ENCODE measurements at regions not wholly inside any gene's neighbourhood (a gene's known extent, or its start where the extent isn't known, plus 50 kb on each side); places are given as distances from the start of the nearest gene placed in this dataset.

DNA sequence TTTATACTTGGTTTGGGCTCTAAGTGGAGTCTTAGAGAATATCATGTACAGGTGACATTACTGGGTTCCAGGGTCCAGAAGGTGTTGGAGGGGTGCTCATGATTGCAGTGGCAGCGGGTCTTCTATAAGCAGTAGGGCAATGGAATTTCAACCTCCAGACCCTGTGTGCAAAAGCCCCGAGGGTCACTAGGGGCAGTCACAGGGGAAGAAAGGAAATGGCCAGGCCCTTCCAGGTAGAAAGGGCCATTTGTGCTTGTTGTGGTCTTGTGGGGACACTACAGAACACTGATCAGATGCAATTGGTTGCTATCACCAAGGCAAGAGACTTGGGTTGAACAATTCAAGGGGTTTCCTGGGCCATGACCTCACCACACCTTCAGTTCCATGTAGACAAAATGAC lies 283.4 kb downstream of the GADD45G start:
- no peak for DNase-seq

DNA sequence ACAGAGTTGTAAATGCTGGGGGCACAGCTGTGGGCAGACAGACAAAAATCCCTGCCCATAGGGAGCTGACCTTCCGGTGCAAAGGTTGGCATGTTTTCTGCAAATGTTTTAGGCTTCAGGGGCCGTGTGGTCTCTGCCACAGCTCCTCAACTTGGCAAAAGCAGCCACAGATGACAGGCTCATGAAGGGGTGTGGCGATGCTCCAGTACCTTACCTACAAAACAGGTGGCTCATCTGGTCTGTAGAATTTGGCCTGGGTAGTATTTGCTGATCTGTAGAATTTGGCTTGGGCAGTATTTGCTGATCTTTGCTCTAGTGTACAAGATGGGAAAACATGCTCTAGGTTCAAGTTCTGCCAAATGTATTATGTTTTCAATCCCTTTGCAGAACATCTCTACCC lies 283.9 kb downstream of the GADD45G start:
- DNase-seq: no peak

DNA sequence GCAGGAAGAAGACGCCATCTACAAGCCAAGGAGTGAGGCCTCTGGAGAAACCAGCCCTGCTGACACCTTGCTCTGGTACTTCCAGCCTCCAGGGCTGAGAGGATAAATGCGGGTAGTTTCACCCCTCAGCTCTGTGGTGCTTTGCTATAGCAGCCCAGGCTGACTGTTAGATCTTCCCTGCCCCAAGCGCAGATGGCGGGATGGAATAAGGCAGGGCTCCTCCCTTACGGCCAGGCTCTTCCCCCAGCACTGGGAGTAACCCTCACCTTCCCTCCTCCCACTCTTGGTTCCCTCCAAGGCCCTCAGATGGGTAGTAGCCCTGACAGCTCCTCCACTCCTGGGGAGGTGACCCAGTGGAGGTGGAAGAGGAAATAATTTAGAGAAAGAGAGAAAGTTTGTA lies 285.1 kb downstream of the GADD45G start:
- no peak for DNase-seq

DNA sequence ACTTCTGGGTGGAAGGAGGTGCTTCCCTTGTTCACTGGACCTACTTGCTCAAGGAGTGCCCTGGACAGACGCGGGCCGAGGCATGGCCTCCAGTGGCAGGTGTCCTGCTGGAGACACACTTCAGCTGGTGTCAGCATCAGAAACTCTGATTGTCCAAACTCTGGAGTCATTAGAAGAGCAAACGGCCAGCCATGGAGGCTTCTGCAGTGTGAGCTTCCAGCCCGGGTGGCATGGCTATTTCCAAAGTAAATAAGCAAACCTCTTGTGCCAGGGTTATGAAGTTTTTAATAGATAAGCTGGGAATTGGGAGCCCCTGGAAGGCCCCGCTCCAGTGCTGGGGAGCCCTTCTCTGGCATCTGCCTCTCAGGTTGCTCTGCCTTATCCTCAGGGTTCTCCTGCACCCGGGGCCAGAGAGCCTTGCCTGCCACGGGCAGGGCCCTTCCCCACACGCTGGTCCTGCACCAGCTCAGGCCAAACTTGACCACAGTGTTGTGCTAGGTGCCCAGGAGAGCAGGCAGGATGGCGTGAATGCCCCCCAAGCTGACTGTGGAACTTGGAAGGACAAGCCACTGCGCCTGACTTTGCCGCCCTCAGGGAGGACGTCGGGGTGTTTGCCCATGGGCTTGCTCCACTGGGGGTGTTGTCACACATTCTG lies 285.6 kb downstream of the GADD45G start:
- no peak for DNase-seq

DNA sequence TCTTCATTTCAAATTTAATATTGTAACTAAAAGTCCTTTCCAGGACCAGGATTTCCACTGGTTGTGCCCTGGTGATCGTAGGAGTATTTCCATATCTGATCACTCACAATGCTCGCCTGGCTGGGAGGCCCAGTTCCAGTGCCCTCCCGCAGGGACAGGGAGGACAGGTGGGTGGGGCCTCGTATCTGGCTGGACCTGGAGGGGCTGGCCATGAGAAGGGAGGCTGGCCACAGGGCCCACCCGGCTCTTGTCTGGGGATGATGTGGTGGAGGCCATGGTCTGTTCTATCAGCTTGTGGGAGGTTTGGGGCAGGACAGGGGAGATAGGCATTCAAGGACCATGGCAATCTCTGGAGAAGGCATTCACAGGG lies 286.4 kb downstream of the GADD45G start:
- DNase-seq: no peak

DNA sequence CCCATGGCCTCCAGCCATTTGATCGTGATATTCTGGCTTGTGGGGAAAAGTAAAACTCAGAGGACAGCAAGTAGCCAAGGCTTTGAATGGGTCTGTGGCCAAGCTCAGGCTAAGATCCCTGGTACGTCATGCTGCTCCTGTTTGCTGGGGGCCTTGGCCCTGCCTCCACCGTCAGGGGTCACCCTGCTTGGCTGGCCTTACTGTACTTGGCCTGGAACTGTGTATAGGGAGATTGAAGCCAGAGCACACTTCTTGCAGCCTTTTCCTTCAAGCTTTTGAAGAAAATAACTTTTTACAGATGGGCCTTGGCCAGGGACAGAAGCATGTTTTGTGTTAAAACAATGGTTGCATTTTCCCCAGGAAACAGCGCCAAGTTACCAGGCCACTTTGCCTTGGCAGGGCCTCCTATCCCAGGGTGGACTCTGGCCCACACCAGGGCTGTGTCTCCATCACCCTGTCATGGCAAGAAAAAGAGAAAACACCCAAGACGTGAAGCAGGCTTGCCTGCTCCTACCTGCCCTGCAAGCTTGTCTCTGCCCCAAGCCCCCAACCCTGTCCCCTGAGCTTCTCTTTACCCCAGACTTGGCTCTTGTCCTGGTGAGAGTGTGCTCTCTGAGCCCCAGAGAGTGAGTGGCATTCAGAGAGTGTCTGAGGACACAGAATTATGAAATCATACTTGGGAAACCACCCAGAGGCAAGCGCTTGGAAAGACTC lies 286.9 kb downstream of the GADD45G start:
- DNase-seq: no peak

DNA sequence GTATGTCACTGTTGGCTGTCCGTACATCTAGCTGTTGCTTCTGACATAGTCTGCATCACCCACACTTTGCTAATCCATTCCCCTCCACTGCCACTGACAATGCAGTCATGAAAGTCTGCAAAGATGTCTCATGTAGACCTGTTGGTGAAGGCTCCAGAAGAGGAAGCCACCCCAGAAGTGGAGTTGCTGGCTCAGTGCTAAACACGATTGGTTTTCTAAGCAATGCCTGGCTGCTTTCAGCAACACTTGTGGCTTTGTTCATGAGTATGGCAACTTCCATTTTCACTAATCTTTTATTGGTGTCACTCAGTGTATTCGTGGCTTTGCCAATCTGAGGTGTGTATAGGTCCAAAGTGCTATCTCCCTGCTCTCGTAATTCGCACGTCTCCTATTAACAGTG lies 288.1 kb downstream of the GADD45G start:
- no peak for DNase-seq

DNA sequence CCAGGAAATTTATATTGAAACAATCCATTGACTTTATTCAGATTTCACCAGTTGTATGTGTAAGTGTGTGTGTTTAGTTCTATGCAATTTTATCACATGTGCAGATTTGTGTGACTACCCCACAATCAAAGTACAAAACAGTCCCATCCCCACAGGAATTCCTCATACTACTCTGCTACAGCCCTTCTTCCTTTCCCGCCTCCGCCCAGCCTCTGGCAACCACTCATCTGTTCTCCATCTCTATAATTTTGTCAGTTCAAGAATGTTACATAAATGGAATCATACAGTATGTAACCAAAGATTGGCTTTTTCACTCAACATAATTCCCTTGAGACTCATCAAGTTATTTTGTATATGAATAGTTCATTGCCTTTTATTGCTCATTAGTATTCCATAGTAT lies 289.1 kb downstream of the GADD45G start:
- no peak for DNase-seq

DNA sequence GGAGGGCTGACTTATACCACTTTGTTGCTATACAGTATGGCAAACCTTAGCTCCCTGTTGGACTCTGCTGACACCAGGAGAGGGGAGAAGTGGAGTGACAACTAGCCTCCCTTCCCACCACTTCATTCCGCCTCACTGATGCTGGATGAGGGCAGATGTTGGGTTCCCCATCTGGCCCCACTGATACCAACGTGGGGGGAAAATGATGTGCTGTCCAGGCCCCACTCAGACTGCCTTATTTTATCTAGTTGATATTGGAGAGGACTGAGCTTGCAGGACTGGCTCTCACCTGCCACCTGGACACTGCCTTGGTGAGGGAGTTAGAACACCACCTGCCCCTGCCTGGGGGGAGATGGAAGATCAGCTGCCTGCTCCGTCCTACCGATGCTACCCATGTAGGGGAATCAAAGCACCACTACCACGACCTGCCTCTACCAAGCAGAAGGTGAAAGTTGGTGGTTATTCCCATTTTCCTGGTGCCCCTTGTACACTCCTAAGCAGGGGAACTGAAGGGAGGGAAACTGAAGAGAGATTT lies 292.1 kb downstream of the GADD45G start:
- DNase-seq: no peak

DNA sequence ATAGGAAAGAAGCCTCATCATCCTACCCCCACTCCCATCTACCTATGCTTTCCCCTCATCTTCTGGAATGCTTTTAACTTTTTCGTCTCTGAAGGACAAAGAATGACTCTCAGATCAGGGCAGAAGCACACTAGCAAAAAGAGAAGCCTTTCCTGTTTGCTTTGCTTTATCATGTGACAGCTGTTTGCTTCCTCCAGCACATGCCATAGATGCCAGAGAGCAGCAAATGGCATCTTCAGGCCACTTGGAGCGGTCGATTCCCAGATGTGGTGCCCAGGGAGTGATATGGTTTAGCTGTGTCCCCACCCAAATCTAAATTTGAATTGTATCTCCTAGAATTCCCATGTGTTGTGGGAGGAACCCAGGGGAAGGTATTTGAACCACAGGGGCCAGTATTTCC lies 294.8 kb downstream of the GADD45G start:
- no peak for DNase-seq

DNA sequence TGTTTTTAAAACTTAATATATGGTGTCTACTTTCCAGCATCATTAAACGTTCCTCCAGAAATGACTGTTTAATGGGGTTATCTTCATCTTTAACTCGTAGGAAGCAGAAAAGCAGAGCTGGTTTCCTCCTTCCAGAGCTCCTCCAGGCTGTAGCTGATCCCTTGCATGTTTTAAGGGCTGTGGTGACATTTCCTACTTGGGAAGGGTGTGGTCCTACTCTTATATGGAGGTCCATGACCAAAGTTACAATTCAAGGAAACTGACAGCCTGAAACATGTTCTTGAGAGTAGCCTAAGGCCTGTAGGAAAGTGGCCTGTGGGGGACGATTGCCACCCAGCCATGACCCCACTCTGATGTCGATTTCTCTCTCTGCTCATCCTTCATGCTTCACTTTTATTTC lies 297.1 kb downstream of the GADD45G start:
- no peak for DNase-seq

DNA sequence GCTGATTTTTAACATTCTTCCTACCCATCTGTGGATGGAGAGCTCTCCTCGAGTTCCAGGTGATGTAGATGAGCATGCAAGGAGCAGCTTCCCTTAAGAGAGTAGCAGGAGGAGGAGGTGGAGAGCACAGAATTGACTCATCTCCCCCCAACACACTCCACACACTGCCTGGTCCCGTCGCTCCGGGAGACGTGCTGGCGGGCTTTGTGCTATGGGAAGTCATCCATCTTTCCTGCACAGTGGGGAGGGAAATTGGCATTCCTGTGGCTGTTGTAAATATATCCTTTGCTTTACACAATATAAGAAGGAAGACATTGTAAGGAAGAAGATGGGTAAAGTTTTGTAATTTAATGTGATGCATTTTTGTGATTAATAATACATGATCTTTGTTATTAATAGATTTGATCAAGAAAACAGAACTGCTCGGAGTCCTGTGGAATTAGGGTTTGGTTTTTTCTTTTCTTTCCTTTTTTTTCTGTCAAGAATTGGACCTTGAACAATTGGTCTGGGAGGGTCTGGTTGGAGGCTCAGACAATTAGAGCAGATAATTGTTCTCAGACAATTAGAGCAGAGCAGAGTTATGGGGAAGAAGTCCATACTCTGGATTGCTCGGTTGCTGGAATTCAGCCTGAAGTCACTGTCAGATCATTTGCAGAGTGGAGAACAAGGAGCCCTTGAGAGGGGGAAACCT lies 297.8 kb downstream of the GADD45G start:
- no peak for DNase-seq

DNA sequence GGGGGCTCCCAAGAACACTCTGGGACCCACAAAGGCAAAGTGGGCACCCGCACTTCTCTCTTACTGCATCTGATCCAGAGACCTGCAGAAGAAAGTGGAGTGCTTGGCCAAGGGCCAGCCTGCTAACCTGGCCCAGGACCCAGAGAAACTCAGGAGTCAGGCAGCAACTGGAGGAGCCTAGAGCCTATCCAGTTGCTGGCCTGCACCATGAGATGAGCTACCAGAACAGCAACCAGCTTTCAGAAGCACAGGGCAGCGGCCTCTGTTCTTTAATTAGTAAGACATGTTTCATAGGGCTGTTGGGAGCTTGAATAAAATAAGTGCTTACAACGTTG lies 298.3 kb downstream of the GADD45G start:
- DNase-seq: no peak

DNA sequence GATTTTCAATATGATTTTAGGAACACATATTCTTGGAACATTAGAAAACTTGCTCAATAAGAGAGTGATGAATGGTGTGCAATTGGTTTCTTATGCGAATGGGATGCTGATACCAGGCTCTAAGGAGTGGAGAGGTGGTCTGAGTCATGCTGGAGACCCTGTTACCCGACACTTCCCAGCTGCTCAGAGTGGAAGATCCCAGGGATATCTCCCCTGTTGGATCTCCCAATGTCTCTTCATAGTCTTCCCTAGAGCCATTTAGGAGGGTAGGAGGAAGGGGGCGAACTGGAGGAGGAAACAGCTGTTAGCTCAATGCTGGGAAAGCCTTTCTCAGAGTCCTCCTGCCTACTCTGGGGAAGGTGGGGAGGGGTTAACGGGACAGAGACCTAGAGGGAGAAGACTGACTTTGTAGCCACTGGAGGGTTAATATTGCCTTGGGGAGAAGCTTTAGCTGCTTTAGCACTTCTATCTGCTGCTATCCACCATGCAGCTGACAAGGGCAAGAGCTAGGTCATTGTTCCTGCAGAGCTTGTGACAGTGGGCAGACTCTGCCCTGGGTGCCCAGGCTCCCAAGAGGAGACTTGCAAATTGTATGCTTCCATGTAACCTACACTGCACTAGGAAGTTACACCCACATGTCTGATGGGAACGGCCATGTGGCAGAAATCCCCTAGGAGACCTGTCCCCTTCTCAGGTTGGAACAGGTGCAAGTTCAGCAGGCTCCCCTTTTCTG lies 301.0 kb downstream of the GADD45G start:
- no peak for DNase-seq

DNA sequence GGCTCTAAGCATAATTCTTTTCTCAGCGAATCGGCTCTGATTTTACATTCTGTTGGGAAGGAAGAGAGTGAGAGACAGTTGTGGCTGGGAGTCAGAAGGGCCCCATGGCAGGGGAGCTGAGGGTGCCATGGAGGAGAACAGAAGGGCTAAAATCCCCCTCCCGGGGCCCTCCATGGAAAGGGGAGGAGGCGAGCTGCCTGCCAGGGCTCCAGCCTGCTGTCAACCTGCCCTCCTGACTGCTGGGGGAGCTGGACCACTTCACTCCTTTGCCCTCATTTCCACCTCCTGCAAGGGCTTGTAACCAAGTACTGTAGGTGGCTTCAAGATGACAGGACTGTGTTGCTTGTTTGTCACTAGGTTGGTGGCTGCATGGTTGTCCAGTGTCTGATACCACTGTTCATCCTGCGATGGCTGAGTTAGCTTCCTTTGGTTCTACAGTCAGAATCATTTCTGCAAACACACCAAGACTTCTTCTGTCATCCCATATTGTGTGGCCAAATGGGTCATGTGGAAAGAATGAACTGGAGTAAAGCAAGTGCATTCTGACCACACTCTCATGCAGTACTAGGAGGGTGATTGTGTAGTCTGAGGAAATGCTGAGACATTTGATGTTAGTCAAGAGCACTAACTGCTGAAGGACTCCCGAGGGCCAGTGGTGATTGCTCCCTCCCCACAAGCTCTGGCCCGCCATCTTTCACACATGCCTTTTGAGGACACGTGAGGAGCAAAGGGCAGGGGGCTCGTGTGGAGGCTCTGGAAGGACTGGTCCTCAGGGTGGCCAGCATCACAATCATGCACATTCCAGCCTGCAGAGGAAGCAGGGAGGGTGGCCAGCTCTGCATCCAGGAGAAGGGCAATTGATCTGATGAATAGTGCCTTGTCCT lies 307.2 kb downstream of the GADD45G start:
- DNase-seq: no peak

DNA sequence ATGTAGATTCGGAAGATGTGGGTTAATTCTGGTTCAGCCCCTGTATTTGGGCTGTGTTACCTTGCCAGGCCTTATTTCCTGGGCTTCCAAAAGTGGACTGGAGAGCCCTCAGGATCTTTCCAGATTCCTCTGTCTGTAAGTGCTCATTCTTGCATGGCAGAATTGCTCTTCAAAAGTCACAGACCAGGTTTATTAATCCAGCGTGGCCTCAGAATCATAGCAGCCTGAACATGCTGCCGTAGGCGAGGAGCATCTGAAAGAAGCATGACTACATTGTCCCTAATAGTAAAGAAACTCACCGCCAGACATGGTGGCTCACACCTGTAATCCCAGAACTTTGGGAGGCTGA lies 307.8 kb downstream of the GADD45G start:
- DNase-seq: no peak

DNA sequence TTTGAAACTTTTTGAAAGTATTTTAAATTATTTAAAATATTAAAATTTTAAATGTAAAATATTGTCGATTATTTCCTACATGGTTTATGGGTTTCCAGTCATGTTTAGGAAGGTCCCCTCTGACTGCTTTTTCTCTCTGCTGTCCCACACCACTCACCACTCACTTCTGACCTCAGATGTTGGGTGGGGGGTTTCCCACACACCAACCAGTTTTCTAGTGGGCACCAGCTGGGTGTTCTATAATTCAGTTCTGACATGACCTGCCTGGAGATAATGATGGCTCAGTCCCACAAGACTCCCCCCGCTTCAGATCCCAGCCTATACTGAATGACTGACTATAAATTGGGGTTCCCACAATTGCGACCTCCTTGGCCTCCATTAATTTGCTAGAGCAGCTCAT lies 310.4 kb downstream of the GADD45G start:
- DNase-seq: no peak

DNA sequence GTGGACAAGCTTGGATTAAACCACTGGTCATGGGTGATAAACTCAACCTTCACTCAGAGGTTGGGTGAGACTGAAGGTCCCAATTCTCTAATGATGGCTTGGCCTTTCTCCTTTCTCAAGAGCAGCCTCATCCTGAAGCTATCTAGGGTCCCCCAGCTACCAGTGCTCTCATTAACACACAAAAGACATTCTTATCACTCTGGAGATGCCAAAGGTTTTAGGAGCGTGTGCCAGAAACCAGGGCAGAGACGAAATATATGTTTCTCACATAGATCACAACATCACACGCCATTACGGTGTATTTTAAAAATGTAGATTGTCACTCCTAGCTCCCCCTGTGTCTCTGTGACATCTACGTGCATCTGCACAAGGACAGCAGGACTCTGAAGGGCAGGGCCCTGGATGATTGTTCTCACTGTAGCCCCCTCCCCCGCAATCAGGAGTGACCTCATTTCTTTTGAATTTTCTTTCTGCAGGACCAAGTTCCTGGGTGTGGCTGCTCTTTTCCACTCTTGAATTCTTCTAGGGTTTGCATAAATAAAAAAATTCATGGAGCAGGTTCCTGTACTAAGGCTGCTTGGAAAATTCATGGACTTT lies 311.3 kb downstream of the GADD45G start:
- DNase-seq: no peak

DNA sequence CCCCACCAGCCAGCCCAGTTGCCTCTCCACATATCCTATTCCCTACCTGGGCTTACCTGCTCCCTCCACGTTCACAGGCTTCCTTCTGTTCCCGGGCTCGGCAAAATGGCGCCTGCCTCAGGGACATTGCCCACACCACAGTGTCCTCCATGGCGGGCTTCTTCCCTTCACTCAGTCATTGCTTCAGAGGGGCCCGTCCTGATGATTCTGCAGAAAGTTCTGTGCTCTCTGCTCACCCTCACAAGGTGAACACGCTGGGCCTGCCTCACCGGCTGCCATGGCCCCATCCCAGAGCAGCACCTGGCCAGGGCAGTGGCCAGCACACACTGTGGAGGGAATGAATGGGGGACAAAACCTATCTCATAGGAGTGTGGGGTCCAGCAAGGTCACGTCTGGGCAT lies 313.0 kb downstream of the GADD45G start:
- DNase-seq: no peak

DNA sequence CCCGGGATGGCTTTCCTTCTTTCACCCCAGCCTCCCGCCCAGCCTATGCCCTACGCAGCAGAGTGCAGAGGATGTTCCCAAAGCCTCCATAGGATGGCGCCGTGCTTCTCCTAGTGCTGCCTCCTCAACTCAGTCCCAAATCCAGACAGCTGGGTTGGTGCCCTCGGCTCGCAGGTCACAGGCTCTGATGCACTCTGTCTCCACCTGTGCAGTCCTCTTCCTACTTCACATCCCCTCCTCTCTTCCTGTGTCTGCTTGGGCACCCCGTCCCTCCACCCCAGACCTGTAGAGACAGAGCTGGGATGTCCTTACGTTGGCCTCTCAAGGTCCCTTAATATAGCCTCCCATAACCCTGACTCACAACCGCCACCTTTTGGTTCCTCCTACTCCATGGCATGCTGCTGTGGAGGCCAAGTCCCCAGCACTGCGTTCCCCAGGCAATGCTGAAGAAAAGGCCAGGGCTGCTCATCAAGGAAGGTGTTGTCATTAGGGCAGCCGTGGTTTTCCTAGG lies 314.4 kb downstream of the GADD45G start:
- peak; percentile 79 for DNase-seq

DNA sequence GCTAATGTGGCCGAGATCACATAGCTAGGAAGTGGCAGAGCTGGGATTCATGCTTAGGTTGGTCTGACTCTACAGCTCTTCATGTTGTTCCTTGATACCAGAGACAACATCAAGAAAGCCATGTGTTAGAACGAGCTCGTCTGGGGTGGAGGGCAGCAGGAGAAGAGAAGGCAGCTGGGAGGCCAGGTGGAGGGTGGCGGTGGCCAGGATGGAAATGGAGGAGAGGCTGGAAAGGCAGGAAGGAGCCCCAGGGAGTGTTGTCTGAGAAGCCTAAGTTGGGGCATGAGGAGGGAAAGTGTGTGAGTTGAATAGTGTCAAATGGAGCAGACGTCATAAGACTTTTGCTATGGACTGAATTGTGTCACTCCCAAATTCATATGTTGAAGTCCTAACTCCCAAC lies 315.3 kb downstream of the GADD45G start:
- DNase-seq: no peak

DNA sequence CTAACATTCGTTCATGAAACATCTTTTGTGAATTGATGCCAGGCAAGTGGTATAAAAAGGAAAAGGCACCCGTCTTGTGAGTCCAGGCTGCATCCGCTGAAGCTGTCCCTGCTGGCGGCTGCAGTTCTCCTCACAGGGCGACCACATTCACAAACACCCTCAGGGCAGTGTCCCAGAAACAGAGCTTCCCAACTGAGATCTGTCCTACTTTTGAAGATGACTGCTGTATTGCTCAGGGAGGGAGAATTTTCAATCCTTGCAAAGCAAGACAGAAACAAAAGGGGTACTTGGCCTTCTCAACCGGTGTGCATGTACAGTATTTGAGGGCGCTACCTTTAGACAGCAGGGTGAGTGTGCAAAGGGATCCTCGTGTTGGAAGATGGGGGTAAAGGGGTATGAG lies 316.1 kb downstream of the GADD45G start:
- no peak for DNase-seq
